ENCODE measurements at regions not wholly inside any gene's neighbourhood (a gene's known extent, or its start where the extent isn't known, plus 50 kb on each side); places are given as distances from the start of the nearest gene placed in this dataset.

- TF ChIP-seq FOXA1 (IDR thresholded peaks at IDR 0.05) (no peak), CTCF (IDR thresholded peaks at IDR 0.05; ENCODE audit: low read depth, low read length, missing input control) (no peak), RXRA (IDR thresholded peaks at IDR 0.05) (no peak)
Measured at GRCh38 chr13:62185631-62186255, 770.1 kb upstream of the PCDH20 start (continued).

DNA sequence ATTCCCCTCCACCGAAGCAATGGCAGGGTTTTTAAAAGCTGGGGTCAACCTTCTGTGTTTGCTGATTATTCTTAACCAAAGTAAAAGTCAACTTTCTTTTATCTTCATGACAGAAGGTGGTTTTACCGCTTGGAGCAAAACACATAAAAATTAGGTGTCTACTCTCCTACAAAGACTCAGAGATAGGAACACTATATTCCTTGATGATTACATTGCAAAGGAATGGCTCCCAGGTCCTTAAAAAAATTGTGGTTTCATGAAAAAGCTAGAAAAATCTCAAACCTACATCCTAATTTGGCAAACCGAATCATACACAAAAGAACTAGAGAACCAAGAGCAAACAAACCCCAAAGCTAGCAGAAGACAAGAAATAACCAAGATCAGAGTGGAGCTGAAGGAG is 760.4 kb upstream of the PCDH20 start:
- no peaks in the 10 kb centered on the region for H3K9me3 ChIP-seq (ENCODE audit: control insufficient read depth in 4 of 4, low read length in 3 of 4)
- H3K27ac ChIP-seq (ENCODE audit: low read depth in 1 of 2, low read length in 2 of 2), result no peak overlapping the region
- WGBS, result 50% methylated on average over 3 of the region's 3 CpGs
- H3K4me3 ChIP-seq (ENCODE audit: low read depth in 1 of 3, low read length in 3 of 3), result no peak overlapping the region
- DNase-seq (ENCODE audit: low spot score), result no peak
- TF ChIP-seq JUND (IDR thresholded peaks at IDR 0.05), result no peak
- TF ChIP-seq RAD21 (IDR thresholded peaks at IDR 0.05), result no peak
- no peak for TF ChIP-seq ATF3 (IDR thresholded peaks at IDR 0.05)
- no peak for TF ChIP-seq ZBTB33 (IDR thresholded peaks at IDR 0.05)
- TF ChIP-seq, protein P1, sequence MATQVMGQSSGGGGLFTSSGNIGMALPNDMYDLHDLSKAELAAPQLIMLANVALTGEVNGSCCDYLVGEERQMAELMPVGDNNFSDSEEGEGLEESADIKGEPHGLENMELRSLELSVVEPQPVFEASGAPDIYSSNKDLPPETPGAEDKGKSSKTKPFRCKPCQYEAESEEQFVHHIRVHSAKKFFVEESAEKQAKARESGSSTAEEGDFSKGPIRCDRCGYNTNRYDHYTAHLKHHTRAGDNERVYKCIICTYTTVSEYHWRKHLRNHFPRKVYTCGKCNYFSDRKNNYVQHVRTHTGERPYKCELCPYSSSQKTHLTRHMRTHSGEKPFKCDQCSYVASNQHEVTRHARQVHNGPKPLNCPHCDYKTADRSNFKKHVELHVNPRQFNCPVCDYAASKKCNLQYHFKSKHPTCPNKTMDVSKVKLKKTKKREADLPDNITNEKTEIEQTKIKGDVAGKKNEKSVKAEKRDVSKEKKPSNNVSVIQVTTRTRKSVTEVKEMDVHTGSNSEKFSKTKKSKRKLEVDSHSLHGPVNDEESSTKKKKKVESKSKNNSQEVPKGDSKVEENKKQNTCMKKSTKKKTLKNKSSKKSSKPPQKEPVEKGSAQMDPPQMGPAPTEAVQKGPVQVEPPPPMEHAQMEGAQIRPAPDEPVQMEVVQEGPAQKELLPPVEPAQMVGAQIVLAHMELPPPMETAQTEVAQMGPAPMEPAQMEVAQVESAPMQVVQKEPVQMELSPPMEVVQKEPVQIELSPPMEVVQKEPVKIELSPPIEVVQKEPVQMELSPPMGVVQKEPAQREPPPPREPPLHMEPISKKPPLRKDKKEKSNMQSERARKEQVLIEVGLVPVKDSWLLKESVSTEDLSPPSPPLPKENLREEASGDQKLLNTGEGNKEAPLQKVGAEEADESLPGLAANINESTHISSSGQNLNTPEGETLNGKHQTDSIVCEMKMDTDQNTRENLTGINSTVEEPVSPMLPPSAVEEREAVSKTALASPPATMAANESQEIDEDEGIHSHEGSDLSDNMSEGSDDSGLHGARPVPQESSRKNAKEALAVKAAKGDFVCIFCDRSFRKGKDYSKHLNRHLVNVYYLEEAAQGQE (IDR thresholded peaks at IDR 0.05), result no peak
- no peak for TF ChIP-seq HNF4A (conservative IDR thresholded peaks at IDR 0.05)
- no peak for TF ChIP-seq TAF1 (conservative IDR thresholded peaks at IDR 0.05)
- TF ChIP-seq HNF4G (IDR thresholded peaks at IDR 0.05), result no peak
- TF ChIP-seq FOXA2 (IDR thresholded peaks at IDR 0.05), result no peak
- TF ChIP-seq GABPA (IDR thresholded peaks at IDR 0.05 in 1 of 2, conservative IDR thresholded peaks at IDR 0.05 in 1 of 2), result no peak
- TF ChIP-seq NR2F2 (IDR thresholded peaks at IDR 0.05), result no peak
- TF ChIP-seq FOXA1 (IDR thresholded peaks at IDR 0.05), result no peak
- TF ChIP-seq MAX (IDR thresholded peaks at IDR 0.05), result no peak
- H3K4me1 ChIP-seq (ENCODE audit: control insufficient read depth in 4 of 4, insufficient read depth in 4 of 4, low read length in 3 of 4), result no peaks in the 10 kb centered on the region
- H3K36me3 ChIP-seq (ENCODE audit: control insufficient read depth in 4 of 4, insufficient read depth in 3 of 4, low read depth in 1 of 4, low read length in 3 of 4), result no peaks in the 10 kb centered on the region
- H3K9ac ChIP-seq (ENCODE audit: low read depth in 1 of 2, low read length in 2 of 2), result no peak overlapping the region
- H3K27me3 ChIP-seq (ENCODE audit: control insufficient read depth in 4 of 4, insufficient read depth in 4 of 4, low read length in 3 of 4), result no peaks in the 10 kb centered on the region

Data from liver (tissue), 8 donors.